Epithelial cell of esophagus (primary cell): ENCODE measurements at regions not wholly inside any gene's neighbourhood (a gene's known extent, or its start where the extent isn't known, plus 50 kb on each side); places are given as distances from the start of the nearest gene placed in this dataset.

Source experiments
- DNase-seq: peaks from one replicate; pipeline ENCODE4 v3.0.0; 2010; ENCODE audit warnings: low read depth
- H3K4me3 ChIP-seq: 2 replicates; pipeline ENCODE4 v1.5.1; 2011; ENCODE audit warnings: mild to moderate bottlenecking, low read length, control low read depth
- CTCF ChIP-seq: IDR thresholded peaks from 2 replicates; pipeline ENCODE4 v1.5.1; 2011; ENCODE audit warnings: low read depth, mild to moderate bottlenecking, low read length, control low read depth, inconsistent platforms; ENCODE audit not compliant: insufficient read depth; ENCODE audit errors: missing control alignments

- DNase-seq: no peak
- peak overlapping the region; percentile 99 for H3K4me3 ChIP-seq
- TF ChIP-seq CTCF: no peak
Observed at GRCh38 chr17:72588561-72588960, 467.7 kb downstream of the SOX9 start.

GRCh38 chr17:72588961-72589360 lies 468.1 kb downstream of the SOX9 start:
- H3K4me3 ChIP-seq: peak overlapping the region; percentile 99
- DNase-seq: peak; percentile 98
- no peak for TF ChIP-seq CTCF

DNA sequence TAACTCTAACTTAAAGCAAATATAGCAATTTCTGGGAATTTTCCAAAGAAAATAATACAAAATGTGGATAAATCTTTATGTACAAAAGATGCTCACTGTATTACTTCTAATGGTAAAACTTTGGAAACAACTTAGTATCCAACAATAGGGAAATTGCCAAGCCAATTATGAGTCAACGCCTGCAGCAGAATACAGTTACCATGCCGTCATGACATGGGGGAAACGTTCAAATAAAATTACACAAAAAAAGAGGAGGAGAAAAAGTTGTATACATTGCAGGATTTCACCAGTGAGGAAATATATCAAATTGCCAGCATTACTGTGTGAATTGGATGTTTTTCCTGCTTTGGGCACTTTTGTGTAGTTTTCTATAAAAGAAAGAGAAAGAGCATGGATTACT lies 469.6 kb downstream of the SOX9 start:
- peak; percentile 78 for DNase-seq
- TF ChIP-seq CTCF: no peak
- H3K4me3 ChIP-seq: peak overlapping the region; percentile 99

DNA sequence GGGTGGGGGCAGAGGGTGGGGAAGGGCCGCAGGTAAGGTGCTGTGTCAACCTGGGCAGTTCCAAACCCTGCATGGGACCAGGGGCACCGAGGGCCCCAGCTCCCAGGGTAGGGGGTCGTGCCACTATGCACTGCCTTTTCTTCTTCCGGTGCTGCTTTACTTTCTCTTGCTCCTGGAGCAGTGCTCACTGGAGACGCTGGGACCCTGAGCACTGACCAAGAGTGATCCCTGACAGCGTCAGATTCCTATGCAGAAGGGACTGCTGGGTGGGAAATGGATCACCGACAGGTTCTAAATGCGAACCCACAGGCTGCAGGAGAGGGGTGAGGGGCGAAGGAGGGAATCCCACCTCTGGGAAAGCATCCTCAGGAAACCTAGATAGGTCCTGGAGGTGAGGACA lies 470.1 kb downstream of the SOX9 start:
- no peak for DNase-seq
- peak overlapping the region; percentile 99 for H3K4me3 ChIP-seq
- TF ChIP-seq CTCF: no peak

DNA sequence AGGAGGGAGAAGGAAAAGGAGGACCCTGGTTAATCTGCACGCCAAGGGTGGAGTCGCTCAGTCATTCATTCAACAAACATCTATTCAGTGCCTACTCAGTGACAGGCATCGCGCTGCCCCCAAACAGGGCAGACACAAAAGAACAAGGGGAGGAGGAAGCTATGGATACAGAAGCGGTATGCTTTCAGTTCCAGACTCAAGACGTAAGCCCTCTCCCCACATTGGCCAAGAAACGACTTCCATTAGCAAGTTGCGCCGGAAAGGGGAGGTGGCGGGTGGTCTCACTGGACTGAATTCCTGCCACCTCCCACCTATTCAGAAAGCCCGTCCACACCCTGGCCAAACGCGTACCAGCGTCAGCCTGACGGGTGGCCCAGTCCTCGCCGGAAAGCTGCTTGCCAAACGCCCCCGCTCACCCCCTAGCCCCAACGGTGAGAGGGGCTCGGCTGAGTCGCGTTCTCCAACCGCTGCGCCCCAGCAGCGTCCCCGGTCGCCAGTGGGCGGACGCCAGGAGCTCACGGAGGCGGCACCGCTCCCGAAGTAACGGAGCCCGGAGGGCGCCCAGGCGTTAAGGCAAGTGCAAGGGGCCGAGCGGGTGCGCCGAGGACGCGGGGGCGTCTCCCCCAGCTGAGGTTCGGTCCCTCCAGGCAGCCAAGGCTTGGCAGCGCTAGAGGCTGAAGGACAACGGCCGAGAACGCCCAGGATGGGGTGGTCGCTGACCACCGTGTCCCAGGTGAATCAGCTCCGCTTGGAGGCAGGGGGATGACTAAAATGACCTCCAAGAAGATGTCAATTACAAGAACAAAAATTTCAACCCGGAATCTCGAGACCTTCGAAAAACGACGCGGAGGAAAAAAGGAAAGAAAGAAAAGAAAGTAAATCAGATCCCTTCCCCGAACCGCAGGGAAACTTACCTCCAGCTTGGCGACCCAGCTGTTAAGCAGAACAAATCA lies 470.7 kb downstream of the SOX9 start:
- TF ChIP-seq CTCF: no peak
- DNase-seq: peak; percentile 41
- peak overlapping the region; percentile 99 for H3K4me3 ChIP-seq

DNA sequence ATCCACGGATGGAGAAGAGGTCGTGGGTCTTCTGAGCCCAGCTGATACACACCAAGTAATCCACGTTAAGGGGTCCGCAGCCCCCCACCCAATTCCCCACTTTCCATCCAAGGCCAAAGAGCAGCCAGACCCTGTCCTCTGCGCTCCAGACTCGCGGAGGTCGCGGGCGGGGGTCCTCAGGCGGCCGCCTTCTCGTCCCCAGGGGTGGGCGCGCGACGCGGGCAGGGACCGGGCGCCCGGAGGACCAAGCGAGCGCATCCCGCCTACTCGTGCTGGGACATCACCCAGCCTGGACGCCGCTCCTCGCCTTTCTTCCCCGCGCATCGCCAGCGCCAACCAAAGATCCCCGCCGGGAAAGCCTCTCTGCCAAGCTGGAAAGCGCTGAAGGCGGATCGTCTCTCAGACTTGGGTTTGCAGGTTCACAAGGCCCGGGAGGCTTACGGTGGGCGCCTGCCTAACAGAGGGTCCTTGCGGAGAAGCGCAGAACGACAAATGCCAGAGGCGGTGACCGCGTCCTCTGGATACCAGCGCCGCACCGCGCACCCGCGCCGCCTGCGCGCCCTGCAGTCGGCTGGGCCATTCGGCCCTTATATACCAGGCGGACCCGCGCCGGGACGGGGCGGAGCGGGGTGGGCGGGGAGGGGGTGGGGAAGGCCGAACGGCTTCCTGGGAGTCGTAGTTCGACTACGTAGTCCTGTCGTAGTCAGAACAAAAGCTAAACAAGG lies 471.6 kb downstream of the SOX9 start:
- DNase-seq: peak; percentile 88
- peak overlapping the region; percentile 99 for H3K4me3 ChIP-seq
- TF ChIP-seq CTCF: no peak
